WI38 (cell line): ENCODE measurements at regions not wholly inside any gene's neighbourhood (a gene's known extent, or its start where the extent isn't known, plus 50 kb on each side); places are given as distances from the start of the nearest gene placed in this dataset.

Experiments
- H3K4me3 ChIP-seq: 2 replicates; pipeline ENCODE4 v1.5.1; 2011; ENCODE audit warnings: low read depth, mild to moderate bottlenecking, control low read depth, low read length
- TF ChIP-seq, protein P1 (sequence below): IDR thresholded peaks from 2 replicates; pipeline ENCODE4 v1.5.1; 2012; ENCODE audit warnings: low read depth, mild to moderate bottlenecking, control low read depth, low read length

GRCh38 chr2:5236249-5236648 lies 455.9 kb upstream of the SOX11 start:
- TF ChIP-seq, protein P1, sequence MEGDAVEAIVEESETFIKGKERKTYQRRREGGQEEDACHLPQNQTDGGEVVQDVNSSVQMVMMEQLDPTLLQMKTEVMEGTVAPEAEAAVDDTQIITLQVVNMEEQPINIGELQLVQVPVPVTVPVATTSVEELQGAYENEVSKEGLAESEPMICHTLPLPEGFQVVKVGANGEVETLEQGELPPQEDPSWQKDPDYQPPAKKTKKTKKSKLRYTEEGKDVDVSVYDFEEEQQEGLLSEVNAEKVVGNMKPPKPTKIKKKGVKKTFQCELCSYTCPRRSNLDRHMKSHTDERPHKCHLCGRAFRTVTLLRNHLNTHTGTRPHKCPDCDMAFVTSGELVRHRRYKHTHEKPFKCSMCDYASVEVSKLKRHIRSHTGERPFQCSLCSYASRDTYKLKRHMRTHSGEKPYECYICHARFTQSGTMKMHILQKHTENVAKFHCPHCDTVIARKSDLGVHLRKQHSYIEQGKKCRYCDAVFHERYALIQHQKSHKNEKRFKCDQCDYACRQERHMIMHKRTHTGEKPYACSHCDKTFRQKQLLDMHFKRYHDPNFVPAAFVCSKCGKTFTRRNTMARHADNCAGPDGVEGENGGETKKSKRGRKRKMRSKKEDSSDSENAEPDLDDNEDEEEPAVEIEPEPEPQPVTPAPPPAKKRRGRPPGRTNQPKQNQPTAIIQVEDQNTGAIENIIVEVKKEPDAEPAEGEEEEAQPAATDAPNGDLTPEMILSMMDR, result no peak

GRCh38 chr2:5242751-5243150 lies 449.4 kb upstream of the SOX11 start:
- no peak overlapping the region for H3K4me3 ChIP-seq
- TF ChIP-seq, protein P1, result no peak

More at GRCh38 chr2:5236249-5236648, 455.9 kb upstream of the SOX11 start:
- no peak overlapping the region for H3K4me3 ChIP-seq

- no peak overlapping the region for H3K4me3 ChIP-seq
- TF ChIP-seq, protein P1, result no peak
Observed at GRCh38 chr2:5250482-5250881, 441.7 kb upstream of the SOX11 start.

DNA sequence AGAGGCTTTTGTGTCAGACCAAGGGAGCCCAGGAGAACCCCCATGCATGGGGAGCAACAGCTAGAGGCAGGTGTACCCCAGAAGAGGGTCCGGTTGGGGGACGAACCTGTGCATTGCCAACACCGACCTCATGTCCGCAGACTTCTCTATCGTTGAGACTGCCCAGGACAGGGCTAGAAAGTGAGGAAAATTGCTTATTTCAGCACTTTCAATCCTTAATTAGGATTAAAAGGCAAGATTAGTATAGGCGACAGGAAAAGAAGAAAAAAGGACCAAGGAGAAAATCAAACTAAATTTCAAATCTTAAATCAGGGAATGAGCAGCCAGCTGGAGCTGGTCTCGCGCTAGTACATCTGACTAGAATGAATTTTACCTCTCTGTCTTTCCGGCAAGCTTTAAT lies 438.9 kb upstream of the SOX11 start:
- H3K4me3 ChIP-seq, result no peak overlapping the region
- TF ChIP-seq, protein P1, result no peak

- TF ChIP-seq, protein P1, result no peak
- no peak overlapping the region for H3K4me3 ChIP-seq
Observed at GRCh38 chr2:5254791-5255332, 437.3 kb upstream of the SOX11 start.

DNA sequence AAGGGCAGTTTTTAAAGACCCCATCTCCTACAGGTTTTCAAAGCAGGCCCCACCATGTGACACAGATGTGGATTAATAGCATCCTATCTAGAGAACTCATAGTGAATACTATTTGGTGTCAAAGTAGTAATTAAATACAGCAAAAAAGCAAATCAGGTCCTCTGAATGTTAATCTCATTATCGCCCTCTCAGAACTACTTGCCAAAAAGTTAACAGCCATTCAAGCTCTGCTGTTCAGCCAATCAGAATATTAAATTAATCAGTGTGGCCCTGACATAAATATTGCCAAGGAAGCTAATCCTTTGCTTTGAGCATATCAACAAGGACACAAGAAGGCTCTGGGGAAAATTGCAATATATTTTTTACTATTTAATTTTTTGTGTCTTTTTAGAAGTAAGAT lies 428.9 kb upstream of the SOX11 start:
- H3K4me3 ChIP-seq, result no peak overlapping the region
- TF ChIP-seq, protein P1, result no peak

DNA sequence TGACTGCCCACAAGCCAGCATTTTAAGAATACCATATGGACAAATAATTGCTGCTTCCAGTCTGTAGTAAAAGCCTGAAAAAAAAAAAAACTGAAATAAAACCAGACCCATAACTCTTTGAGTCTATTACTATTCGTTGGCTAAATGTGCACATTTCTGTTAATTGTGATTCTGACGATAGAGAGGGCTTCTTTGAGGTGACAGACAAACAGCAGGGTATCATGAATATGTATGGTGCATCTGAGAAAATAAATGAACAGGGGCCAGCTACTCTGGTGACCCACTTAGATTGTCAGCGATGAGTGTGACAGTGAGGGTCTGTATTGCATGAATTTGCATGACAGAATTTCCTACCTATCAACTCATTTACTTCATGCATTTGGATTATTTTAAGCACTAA lies 427.8 kb upstream of the SOX11 start:
- TF ChIP-seq, protein P1, result no peak
- no peak overlapping the region for H3K4me3 ChIP-seq
